Psoas muscle (tissue), 7 donors: ENCODE measurements at regions not wholly inside any gene's neighbourhood (a gene's known extent, or its start where the extent isn't known, plus 50 kb on each side); places are given as distances from the start of the nearest gene placed in this dataset.

ENCODE experiments used
- ATAC-seq, 4 donors: fragments of 200-7000 bp; cut with Tn5 transposase; one replicate each; pipeline ENCODE4 v1.9.1; 2020; ENCODE audit warnings: moderate library complexity in 3 of 4, mild to moderate bottlenecking in 2 of 4
- DNase-seq, 2 donors: peaks; one replicate each; pipeline ENCODE4 v3.0.0-alpha.2; 2020
- H3K27ac ChIP-seq: fragments of 200-600 bp; one replicate; pipeline ENCODE4 v1.8.0; 2022
- H3K27me3 ChIP-seq, 3 donors: fragments of 200-600 bp in 1 of 3; one replicate each; pipeline versions ENCODE4 v1.6.1 to v1.8.0; 2013 to 2022; ENCODE audit warnings: low read length in 2 of 3, mild to moderate bottlenecking in 2 of 3, moderate library complexity in 1 of 3; ENCODE audit not compliant: insufficient read depth in 3 of 3
- H3K36me3 ChIP-seq, 2 donors: fragments of 200-600 bp in 1 of 2; one replicate each; pipeline versions ENCODE4 v1.6.1 to v1.8.0; 2013 to 2022; ENCODE audit warnings: low read depth in 1 of 2, mild to moderate bottlenecking in 1 of 2, moderate library complexity in 1 of 2; ENCODE audit not compliant: insufficient read depth in 1 of 2
- H3K4me1 ChIP-seq: fragments of 200-600 bp; one replicate; pipeline ENCODE4 v1.8.0; 2022
- H3K4me3 ChIP-seq: fragments of 200-600 bp; one replicate; pipeline ENCODE4 v1.8.0; 2022; ENCODE audit warnings: mild to moderate bottlenecking
- H3K9me3 ChIP-seq: fragments of 200-600 bp; one replicate; pipeline ENCODE4 v1.8.0; 2022
- CTCF ChIP-seq: fragments of 200-600 bp; IDR thresholded peaks from one replicate; pipeline ENCODE4 v1.8.0; 2022; ENCODE audit warnings: antibody characterized with exemption
- WGBS, 3 donors: extraction: QIAGEN DNeasy Blood & Tissue Kit; methylation state at CpG; one replicate each; pipeline versions ENCODE4 v1.1.6 to v1.1.7; 2013; 5-methylcytosine and 5-hydroxymethylcytosine counted together
- intact Hi-C, 2 donors: fragments of 100-400 bp; cut with DNase I; formaldehyde crosslinking; loops; one replicate each; pipeline versions ENCODE4 v1.11.0 to v1.14.2; 2022
- donor health status: healthy with polysubstance abuse.
- donor health status: DM: no; HTN: no; CAD: no; lungs with moderate emphysema.
- donor health status: Bipolar disorder and iron deficiency.
- donor health status: healthy.
- donor health status: DM: yes; HTN: yes; CAD: no.
- donor health status: DM: no; HTN: no; CAD: no.
- donor health status: DM: yes; HTN: yes; CAD: no.

GRCh38 chr1:240691909-240692705, 80.2 kb upstream of the GREM2 start:
- no peaks in the 10 kb centered on the region for H3K36me3 ChIP-seq
- 40 to 48% (median 44%) methylated on average over 12 of the region's 12 CpGs for WGBS, 3 donors
- TF ChIP-seq CTCF: peak; percentile 15

GRCh38 chr1:240691501-240691900, 79.5 kb upstream of the GREM2 start:
- no peak for DNase-seq
- intact Hi-C loops: no loop called here
- H3K4me3 ChIP-seq: no peak overlapping the region
- no peak overlapping the region for H3K27ac ChIP-seq
- WGBS, 3 donors: 49 to 51% (median 50%) methylated on average over 5 of the region's 5 CpGs
- no peak for ATAC-seq
- no peaks in the 10 kb centered on the region for H3K27me3 ChIP-seq
- no peaks in the 10 kb centered on the region for H3K9me3 ChIP-seq
- no peaks in the 10 kb centered on the region for H3K36me3 ChIP-seq
- TF ChIP-seq CTCF: no peak
- H3K4me1 ChIP-seq: no peaks in the 10 kb centered on the region

More at GRCh38 chr1:240691909-240692705, 80.2 kb upstream of the GREM2 start:
- Histone ChIP-seq H3K27me3 (no peaks in the 10 kb centered on the region), H3K27ac (no peak overlapping the region), H3K4me3 (no peak overlapping the region), H3K4me1 (no peaks in the 10 kb centered on the region), H3K9me3 (no peaks in the 10 kb centered on the region)
- ATAC-seq (peak in 1 of 4 donors; percentile 59), DNase-seq (peak; percentile 60 to 77)
- intact Hi-C loops: no loop called here

GRCh38 chr1:240687820-240688219, 75.9 kb upstream of the GREM2 start:
- intact Hi-C loops: no loop called here
- no peak for TF ChIP-seq CTCF

GRCh38 chr1:240683576-240683975, 71.6 kb upstream of the GREM2 start:
- no peak for TF ChIP-seq CTCF
- no peaks in the 10 kb centered on the region for H3K4me1 ChIP-seq
- H3K36me3 ChIP-seq: no peaks in the 10 kb centered on the region
- WGBS, 3 donors: 76 to 86% (median 84%) methylated on average over 9 of the region's 9 CpGs
- ATAC-seq (no peak), DNase-seq (peak; percentile 51 to 58)
- no peak overlapping the region for H3K4me3 ChIP-seq
- no peaks in the 10 kb centered on the region for H3K27me3 ChIP-seq
- no peak overlapping the region for H3K27ac ChIP-seq
- intact Hi-C loops: no loop called here
- no peaks in the 10 kb centered on the region for H3K9me3 ChIP-seq

More at GRCh38 chr1:240687820-240688219, 75.9 kb upstream of the GREM2 start:
- 53 to 62% (median 61%) methylated on average over 4 of the region's 4 CpGs for WGBS, 3 donors
- Histone ChIP-seq H3K36me3 (no peaks in the 10 kb centered on the region), H3K27me3 (no peaks in the 10 kb centered on the region), H3K4me1 (no peaks in the 10 kb centered on the region), H3K9me3 (no peaks in the 10 kb centered on the region), H3K27ac (no peak overlapping the region), H3K4me3 (no peak overlapping the region)
- no peak for DNase-seq
- ATAC-seq: no peak

- Histone ChIP-seq H3K4me1 (no peaks in the 10 kb centered on the region), H3K36me3 (no peaks in the 10 kb centered on the region), H3K4me3 (no peak overlapping the region), H3K9me3 (no peaks in the 10 kb centered on the region), H3K27ac (no peak overlapping the region), H3K27me3 (no peaks in the 10 kb centered on the region)
- 71 to 78% (median 76%) methylated on average over 10 of the region's 10 CpGs for WGBS, 3 donors
- DNase-seq (no peak), ATAC-seq (no peak)
- intact Hi-C loops: no loop called here
- no peak for TF ChIP-seq CTCF
Observed at GRCh38 chr1:240682859-240683242, 70.9 kb upstream of the GREM2 start.
